ENCODE measurements at regions not wholly inside any gene's neighbourhood (a gene's known extent, or its start where the extent isn't known, plus 50 kb on each side); places are given as distances from the start of the nearest gene placed in this dataset.

DNA sequence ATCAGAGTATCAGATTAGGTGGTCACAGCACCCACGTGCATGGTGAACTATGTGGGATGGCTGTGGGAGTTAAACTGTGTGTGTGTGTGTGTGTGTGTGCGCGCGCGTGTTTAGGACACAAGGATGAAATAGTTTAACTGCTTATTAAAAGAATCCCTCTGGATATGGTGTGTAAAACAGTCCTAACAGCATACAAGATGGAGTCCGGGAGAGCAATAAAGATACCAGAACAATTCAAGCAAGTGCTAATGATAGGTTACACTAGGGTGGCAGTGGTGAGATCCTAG lies 202.2 kb downstream of the IPMK start:
- no peaks in the 10 kb centered on the region for H3K9me3 ChIP-seq (ENCODE audit: control insufficient read depth, low read depth, low read length)
- H3K9me1 ChIP-seq (ENCODE audit: control insufficient read depth, extremely low read depth, insufficient read depth, low read length): no peaks in the 10 kb centered on the region
- DNase-seq (ENCODE audit: low read depth, low spot score) (no peak), FAIRE-seq (no peak)
- no peak overlapping the region for H3K4me2 ChIP-seq (ENCODE audit: control insufficient read depth, extremely low read depth, insufficient read depth, low read depth, low read length)
- no peak overlapping the region for H3K27ac ChIP-seq (ENCODE audit: control insufficient read depth, insufficient read depth, low read length)
- H3K36me3 ChIP-seq (ENCODE audit: control insufficient read depth in 2 of 2, extremely low read depth in 1 of 2, insufficient read depth in 2 of 2, low read length in 2 of 2): no peaks in the 10 kb centered on the region
- no peaks in the 10 kb centered on the region for H3K27me3 ChIP-seq (ENCODE audit: control insufficient read depth, extremely low read depth, insufficient read depth, low read length)
- H3K4me1 ChIP-seq (ENCODE audit: control insufficient read depth, extremely low read depth, insufficient read depth, low read length): no peaks in the 10 kb centered on the region
- no peak for TF ChIP-seq EZH2 (IDR thresholded peaks at IDR 0.05; ENCODE audit: low read length)
- TF ChIP-seq, protein P1, sequence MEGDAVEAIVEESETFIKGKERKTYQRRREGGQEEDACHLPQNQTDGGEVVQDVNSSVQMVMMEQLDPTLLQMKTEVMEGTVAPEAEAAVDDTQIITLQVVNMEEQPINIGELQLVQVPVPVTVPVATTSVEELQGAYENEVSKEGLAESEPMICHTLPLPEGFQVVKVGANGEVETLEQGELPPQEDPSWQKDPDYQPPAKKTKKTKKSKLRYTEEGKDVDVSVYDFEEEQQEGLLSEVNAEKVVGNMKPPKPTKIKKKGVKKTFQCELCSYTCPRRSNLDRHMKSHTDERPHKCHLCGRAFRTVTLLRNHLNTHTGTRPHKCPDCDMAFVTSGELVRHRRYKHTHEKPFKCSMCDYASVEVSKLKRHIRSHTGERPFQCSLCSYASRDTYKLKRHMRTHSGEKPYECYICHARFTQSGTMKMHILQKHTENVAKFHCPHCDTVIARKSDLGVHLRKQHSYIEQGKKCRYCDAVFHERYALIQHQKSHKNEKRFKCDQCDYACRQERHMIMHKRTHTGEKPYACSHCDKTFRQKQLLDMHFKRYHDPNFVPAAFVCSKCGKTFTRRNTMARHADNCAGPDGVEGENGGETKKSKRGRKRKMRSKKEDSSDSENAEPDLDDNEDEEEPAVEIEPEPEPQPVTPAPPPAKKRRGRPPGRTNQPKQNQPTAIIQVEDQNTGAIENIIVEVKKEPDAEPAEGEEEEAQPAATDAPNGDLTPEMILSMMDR (optimal IDR thresholded peaks at IDR 0.05 in 1 of 3, IDR thresholded peaks at IDR 0.05 in 1 of 3, conservative IDR thresholded peaks at IDR 0.05 in 1 of 3; ENCODE audit: extremely low read depth in 1 of 3, insufficient read depth in 2 of 3, low read length in 3 of 3): no peak
- dilution Hi-C loops (cut with MboI; ENCODE audit: extremely low pct_ligation_motif_present, low sequenced_read_pairs): no loop called here
- H3K9ac ChIP-seq (ENCODE audit: control insufficient read depth, extremely low read depth, insufficient read depth, low read length): no peak overlapping the region
- no peaks in the 10 kb centered on the region for H3K79me2 ChIP-seq (ENCODE audit: control insufficient read depth, insufficient read depth, low read length)
- no peak overlapping the region for H3K4me3 ChIP-seq (ENCODE audit: control insufficient read depth in 2 of 3, extremely low read depth in 1 of 3, insufficient read depth in 2 of 3, low read depth in 1 of 3, low read length in 3 of 3)
- no peak overlapping the region for H2AFZ ChIP-seq (ENCODE audit: control insufficient read depth, low read length)
- H4K20me1 ChIP-seq (ENCODE audit: control insufficient read depth, extremely low read depth, insufficient read depth, low read length): no peaks in the 10 kb centered on the region

DNA sequence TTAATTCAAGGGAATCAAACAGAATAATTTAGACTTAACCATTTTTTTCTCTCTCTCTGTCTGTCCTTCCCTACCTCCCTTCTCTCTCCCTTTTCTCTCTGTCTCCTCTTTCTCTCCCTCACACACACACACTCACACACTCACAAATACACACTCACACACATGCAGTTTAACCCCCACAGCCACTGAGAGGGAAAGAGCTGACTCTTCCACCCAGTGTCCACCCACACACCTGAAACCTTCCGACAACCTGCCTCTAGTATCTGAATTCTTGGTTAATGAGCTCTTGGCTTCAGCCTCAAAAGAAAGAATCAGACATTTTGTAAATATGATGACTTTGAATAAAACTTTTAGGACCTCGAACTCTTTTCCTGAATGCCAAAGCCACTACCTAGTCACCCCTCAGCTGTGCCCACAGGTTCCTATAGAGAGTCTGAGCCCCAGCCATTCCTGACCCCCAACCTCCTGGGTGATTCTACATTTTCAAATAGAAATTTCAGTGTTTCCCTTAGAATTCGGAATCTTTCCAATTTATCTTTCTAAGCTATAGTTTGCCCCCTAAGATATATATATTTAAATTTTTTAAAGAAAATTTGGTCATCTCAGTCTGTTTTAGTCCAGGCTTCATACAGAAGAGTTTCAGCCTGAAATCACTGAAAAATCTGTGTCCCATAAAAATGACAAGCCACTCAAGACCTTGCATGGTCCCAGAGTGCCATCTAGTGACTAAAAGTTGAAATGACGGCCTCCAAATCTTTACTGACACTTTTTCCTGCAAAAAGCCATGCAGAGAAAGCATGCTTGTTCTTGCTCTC lies 202.8 kb downstream of the IPMK start:
- Histone ChIP-seq H3K9me1 (ENCODE audit: control insufficient read depth, extremely low read depth, insufficient read depth, low read length) (no peaks in the 10 kb centered on the region), H3K4me2 (ENCODE audit: control insufficient read depth, extremely low read depth, insufficient read depth, low read depth, low read length) (no peak overlapping the region), H3K4me1 (ENCODE audit: control insufficient read depth, extremely low read depth, insufficient read depth, low read length) (no peaks in the 10 kb centered on the region), H3K9ac (ENCODE audit: control insufficient read depth, extremely low read depth, insufficient read depth, low read length) (no peak overlapping the region), H3K36me3 (ENCODE audit: control insufficient read depth in 2 of 2, extremely low read depth in 1 of 2, insufficient read depth in 2 of 2, low read length in 2 of 2) (no peaks in the 10 kb centered on the region), H3K27ac (ENCODE audit: control insufficient read depth, insufficient read depth, low read length) (no peak overlapping the region), H4K20me1 (ENCODE audit: control insufficient read depth, extremely low read depth, insufficient read depth, low read length) (no peaks in the 10 kb centered on the region), H3K79me2 (ENCODE audit: control insufficient read depth, insufficient read depth, low read length) (no peaks in the 10 kb centered on the region), H3K9me3 (ENCODE audit: control insufficient read depth, low read depth, low read length) (no peaks in the 10 kb centered on the region), H2AFZ (ENCODE audit: control insufficient read depth, low read length) (no peak overlapping the region), H3K4me3 (ENCODE audit: control insufficient read depth in 2 of 3, extremely low read depth in 1 of 3, insufficient read depth in 2 of 3, low read depth in 1 of 3, low read length in 3 of 3) (no peak overlapping the region), H3K27me3 (ENCODE audit: control insufficient read depth, extremely low read depth, insufficient read depth, low read length) (no peaks in the 10 kb centered on the region)
- peak; percentile 84 for FAIRE-seq
- TF ChIP-seq, protein P1 (optimal IDR thresholded peaks at IDR 0.05 in 1 of 3, IDR thresholded peaks at IDR 0.05 in 1 of 3, conservative IDR thresholded peaks at IDR 0.05 in 1 of 3; ENCODE audit: extremely low read depth in 1 of 3, insufficient read depth in 2 of 3, low read length in 3 of 3): peak; percentile 75 to 78 (median 75)
- TF ChIP-seq EZH2 (IDR thresholded peaks at IDR 0.05; ENCODE audit: low read length): no peak
- dilution Hi-C loops (cut with MboI; ENCODE audit: extremely low pct_ligation_motif_present, low sequenced_read_pairs): no loop called here
- no peak for DNase-seq (ENCODE audit: low read depth, low spot score)

All from keratinocyte (primary cell).